Erythroblast (primary cell): ENCODE measurements at regions not wholly inside any gene's neighbourhood (a gene's known extent, or its start where the extent isn't known, plus 50 kb on each side); places are given as distances from the start of the nearest gene placed in this dataset.

Experiments used
- DNase-seq, 2 experiments: peaks; one replicate each; lab custom pipeline; 2025; lab: John Stamatoyannopoulos, UW
- GATA1 ChIP-seq: IDR thresholded peaks from 2 replicates; pipeline ENCODE4 v1.6.1; 2011; ENCODE audit warnings: low read depth, mild to moderate bottlenecking, control low read depth, low read length, moderate library complexity
- POLR2A ChIP-seq: IDR thresholded peaks from 2 replicates; pipeline ENCODE4 v1.6.1; 2011; ENCODE audit warnings: mild to moderate bottlenecking, low read length

GRCh38 chr9:13779106-13779505 lies 499.6 kb upstream of the MPDZ start:
- no peak for DNase-seq
- TF ChIP-seq GATA1 (no peak), POLR2A (no peak)

- no peak for DNase-seq
- TF ChIP-seq GATA1 (no peak), POLR2A (no peak)
Measured at GRCh38 chr9:13778631-13779030, 499.1 kb upstream of the MPDZ start.

GRCh38 chr9:13770956-13771355 lies 491.5 kb upstream of the MPDZ start:
- no peak for DNase-seq
- TF ChIP-seq POLR2A (no peak), GATA1 (no peak)

DNA sequence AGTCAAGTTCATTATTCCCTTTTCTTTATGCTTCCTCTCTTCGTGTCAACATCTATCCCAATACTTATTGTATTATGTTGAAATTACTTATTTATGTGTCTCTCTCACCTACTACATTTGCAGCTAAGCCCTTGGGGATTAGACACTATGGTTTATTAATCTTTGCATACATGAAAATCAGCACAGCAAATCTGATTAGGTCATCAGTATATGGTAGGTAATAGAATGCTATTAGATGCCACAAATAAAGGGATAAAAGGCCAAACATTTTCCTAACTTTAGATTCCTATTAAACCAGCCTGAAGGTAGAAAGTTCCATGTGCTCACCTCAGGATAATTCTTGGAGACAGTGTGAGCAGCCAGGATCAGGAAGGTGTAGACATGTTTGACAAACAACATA lies 490.1 kb upstream of the MPDZ start:
- TF ChIP-seq GATA1, result no peak
- TF ChIP-seq POLR2A, result no peak
- no peak for DNase-seq

DNA sequence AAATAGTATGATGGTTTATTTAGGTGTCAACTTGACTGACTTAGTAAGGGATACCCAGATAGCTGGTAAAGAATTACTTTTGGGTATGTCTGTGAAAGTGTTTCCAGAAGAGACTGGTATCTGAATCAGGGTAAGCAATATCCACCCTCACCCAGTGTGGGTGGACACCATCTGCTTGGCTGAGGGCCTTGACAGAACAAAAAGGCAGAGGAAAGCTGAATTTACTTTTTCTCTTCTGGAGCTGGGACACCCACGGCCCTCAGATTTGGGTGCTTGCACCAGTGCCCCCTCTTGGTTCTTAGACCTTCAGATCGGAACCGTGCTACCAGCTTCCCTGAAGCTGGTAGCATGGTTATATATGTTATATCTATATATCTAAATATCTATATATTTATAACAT lies 489.5 kb upstream of the MPDZ start:
- no peak for TF ChIP-seq GATA1
- TF ChIP-seq POLR2A, result no peak

DNA sequence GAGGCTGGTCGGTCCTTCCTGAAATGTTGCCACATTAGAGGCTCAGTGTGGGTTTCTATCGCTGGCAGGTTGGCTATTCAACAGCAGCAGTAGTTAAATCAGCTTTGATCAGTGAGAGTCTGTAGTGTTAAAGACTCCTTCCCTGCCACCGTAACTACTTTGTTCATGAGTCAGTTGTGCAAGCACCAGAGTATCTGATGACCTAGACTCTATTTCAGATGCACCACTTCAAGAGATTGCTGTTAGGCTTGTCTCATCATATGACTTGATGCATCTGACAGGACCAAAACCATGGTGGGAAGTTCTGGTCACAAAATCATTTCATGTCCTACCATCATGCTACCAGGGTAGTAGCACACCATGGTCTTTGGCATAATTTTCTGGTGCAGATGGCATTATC lies 482.7 kb upstream of the MPDZ start:
- DNase-seq, result no peak
- TF ChIP-seq GATA1, result no peak
- TF ChIP-seq POLR2A, result no peak

More for the DNA sequence above, 489.5 kb upstream of the MPDZ start:
- no peak for DNase-seq

- DNase-seq, result no peak
- TF ChIP-seq POLR2A (no peak), GATA1 (no peak)
Measured at GRCh38 chr9:13759551-13759950, 480.1 kb upstream of the MPDZ start.

DNA sequence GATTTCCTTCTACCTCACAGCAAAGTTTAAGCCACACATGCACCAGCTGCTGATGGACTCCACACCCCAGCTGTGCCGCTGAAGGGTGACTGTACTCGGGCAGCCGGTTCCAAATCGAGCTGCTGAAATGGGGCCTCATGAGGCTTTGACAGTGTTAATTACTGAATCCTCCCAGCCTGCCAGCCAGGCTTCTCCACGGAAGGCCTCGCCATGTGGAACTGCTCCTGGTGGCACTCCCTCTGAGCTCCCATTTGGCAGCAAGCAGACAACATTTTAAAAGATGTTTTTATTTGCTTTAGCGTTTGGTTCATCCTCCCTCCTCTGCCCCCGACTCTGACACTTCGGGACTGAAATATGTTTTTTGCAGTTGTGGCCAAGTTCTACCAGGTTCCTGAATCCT lies 479.4 kb upstream of the MPDZ start:
- TF ChIP-seq GATA1 (no peak), POLR2A (no peak)
- no peak for DNase-seq

GRCh38 chr9:13756943-13757342 lies 477.5 kb upstream of the MPDZ start:
- no peak for TF ChIP-seq GATA1
- TF ChIP-seq POLR2A, result no peak
- DNase-seq, result no peak

DNA sequence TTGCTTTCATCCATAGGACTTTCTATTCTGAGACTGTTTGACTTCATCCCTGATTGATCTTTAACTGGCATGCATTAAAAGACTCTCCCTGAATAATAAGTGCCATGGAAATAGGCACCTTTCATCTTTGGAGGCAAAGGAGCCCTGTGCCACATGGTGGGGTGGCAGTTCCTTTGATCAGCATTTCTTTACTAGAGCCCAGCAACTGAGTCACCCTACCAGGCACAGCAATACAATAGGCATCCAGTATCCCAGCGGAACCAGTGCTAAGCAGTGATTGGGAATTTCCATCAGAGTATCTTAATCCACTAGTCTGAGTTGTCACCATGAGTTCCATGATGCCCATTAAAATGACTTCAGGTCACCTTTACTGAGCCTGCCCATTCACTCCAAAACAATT lies 476.1 kb upstream of the MPDZ start:
- TF ChIP-seq GATA1 (no peak), POLR2A (no peak)
- DNase-seq, result no peak

DNA sequence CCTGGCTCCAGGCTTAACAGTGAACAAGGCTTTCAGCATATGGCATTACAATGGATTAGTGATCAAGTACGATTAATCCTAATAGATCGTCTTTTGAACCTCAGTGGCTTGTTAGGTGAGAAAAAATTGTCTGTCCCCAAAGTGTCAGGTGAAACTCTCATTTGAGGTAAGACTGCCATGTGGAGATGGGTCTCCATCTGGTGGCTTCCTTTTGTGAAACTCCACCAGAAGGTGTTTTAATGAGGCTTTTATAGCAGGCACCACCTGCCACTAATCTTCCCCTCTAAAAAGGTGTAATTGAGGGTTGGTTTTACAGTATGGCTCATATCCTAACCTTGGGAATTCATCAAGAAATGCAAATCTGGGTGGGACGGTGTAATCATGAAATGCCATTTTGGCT lies 471.1 kb upstream of the MPDZ start:
- no peak for TF ChIP-seq POLR2A
- TF ChIP-seq GATA1, result no peak
- DNase-seq, result no peak

GRCh38 chr9:13750061-13750460 lies 470.6 kb upstream of the MPDZ start:
- DNase-seq, result no peak
- no peak for TF ChIP-seq GATA1

GRCh38 chr9:13746876-13747275 lies 467.4 kb upstream of the MPDZ start:
- no peak for DNase-seq
- TF ChIP-seq POLR2A (no peak), GATA1 (no peak)

DNA sequence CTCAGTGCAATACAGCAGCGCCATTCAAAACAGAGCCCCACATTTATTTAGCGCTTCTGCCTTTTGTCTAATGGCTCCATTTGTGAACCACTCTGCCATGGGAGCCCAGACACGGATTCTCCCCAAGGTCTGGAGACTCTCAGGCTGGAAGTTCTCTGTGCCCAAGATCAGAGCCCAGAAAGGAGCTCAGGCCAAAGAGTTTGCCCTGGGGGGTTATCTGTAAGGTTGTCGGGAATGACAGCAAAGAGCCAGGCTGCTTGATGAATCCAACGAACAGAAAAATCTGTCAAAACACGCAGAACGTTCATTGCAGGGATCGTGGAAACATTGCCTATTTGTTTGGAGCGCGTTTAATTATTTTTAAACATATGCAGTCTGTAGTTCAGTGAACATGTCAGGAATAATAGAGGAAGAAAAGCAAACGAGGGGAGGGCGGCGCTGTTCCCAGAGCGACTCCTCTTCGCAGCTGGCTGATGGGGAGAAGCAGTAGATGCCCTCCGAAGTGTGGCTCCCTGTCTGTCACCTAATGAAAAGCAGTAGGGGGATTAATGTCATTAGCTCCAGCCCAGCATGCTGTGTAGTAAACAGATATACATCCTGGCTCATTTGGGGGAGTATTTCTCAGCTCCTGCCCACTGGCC lies 464.9 kb upstream of the MPDZ start:
- TF ChIP-seq GATA1, result no peak
- no peak for DNase-seq

DNA sequence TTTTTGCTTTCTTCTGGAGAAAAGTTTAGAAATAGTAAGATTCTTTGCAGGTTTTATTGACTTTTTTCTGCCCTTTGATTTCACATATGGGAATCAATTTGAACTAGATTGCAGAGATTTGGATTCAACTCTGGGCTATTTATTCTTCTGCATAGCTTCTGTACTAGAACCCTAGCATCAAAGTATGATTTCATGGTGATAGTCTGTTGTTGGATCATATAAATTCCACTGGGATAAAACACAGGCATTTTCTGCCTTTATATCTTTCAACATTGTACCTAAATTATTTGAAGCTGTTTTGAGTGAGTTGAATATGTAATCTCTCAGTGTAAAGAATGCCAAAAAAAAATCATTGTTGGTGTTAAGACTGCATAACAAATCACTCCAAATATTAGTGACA lies 458.4 kb upstream of the MPDZ start:
- no peak for TF ChIP-seq POLR2A
- TF ChIP-seq GATA1, result no peak
- no peak for DNase-seq
